ENCODE measurements at regions not wholly inside any gene's neighbourhood (a gene's known extent, or its start where the extent isn't known, plus 50 kb on each side); places are given as distances from the start of the nearest gene placed in this dataset.
A peak's percentile ranks its signal among the peaks of the same experiment; 100 is the strongest.

GRCh38 chr17:77423589-77424451 is 283.1 kb downstream of the SEC14L1 start:
- Histone ChIP-seq H3K9me3 (ENCODE audit: low read length) (no peaks in the 10 kb centered on the region), H3K27ac (ENCODE audit: low read depth, low read length) (peak overlapping the region; percentile 96), H3K4me1 (ENCODE audit: insufficient read depth, low read length) (peaks cover 96% of the 10 kb centered on the region), H3K27me3 (ENCODE audit: control insufficient read depth in 1 of 2, insufficient read depth in 2 of 2, low read length in 2 of 2) (no peaks in the 10 kb centered on the region), H3K4me3 (ENCODE audit: low read depth in 1 of 2, low read length in 2 of 2) (no peak overlapping the region), H3K36me3 (ENCODE audit: insufficient read depth, low read length) (no peaks in the 10 kb centered on the region), H3K9ac (ENCODE audit: low read length) (peak overlapping the region; percentile 77)

GRCh38 chr17:77424585-77425344 is 284.0 kb downstream of the SEC14L1 start:
- no peaks in the 10 kb centered on the region for H3K9me3 ChIP-seq (ENCODE audit: low read length)
- H3K27me3 ChIP-seq (ENCODE audit: control insufficient read depth in 1 of 2, insufficient read depth in 2 of 2, low read length in 2 of 2) = no peaks in the 10 kb centered on the region
- peaks cover 96% of the 10 kb centered on the region for H3K4me1 ChIP-seq (ENCODE audit: insufficient read depth, low read length)
- H3K36me3 ChIP-seq (ENCODE audit: insufficient read depth, low read length) = no peaks in the 10 kb centered on the region
- H3K9ac ChIP-seq (ENCODE audit: low read length) = peak overlapping the region; percentile 83
- peak overlapping the region; percentile 96 for H3K27ac ChIP-seq (ENCODE audit: low read depth, low read length)
- peak overlapping the region in 1 of 2 donors; percentile 44 for H3K4me3 ChIP-seq (ENCODE audit: low read depth in 1 of 2, low read length in 2 of 2)

- Histone ChIP-seq H3K27me3 (ENCODE audit: control insufficient read depth in 1 of 2, insufficient read depth in 2 of 2, low read length in 2 of 2) (no peaks in the 10 kb centered on the region), H3K4me3 (ENCODE audit: low read depth in 1 of 2, low read length in 2 of 2) (peak overlapping the region; percentile 2 to 44), H3K9me3 (ENCODE audit: low read length) (no peaks in the 10 kb centered on the region), H3K36me3 (ENCODE audit: insufficient read depth, low read length) (no peaks in the 10 kb centered on the region), H3K9ac (ENCODE audit: low read length) (peak overlapping the region; percentile 83), H3K4me1 (ENCODE audit: insufficient read depth, low read length) (peaks cover 95% of the 10 kb centered on the region), H3K27ac (ENCODE audit: low read depth, low read length) (peak overlapping the region; percentile 96)
Observed at GRCh38 chr17:77425348-77425747, 284.6 kb downstream of the SEC14L1 start.

GRCh38 chr17:77425791-77426641 is 285.2 kb downstream of the SEC14L1 start:
- Histone ChIP-seq H3K27ac (ENCODE audit: low read depth, low read length) (peak overlapping the region; percentile 96), H3K4me1 (ENCODE audit: insufficient read depth, low read length) (peaks cover 95% of the 10 kb centered on the region), H3K4me3 (ENCODE audit: low read depth in 1 of 2, low read length in 2 of 2) (peak overlapping the region; percentile 18 to 44), H3K27me3 (ENCODE audit: control insufficient read depth in 1 of 2, insufficient read depth in 2 of 2, low read length in 2 of 2) (no peaks in the 10 kb centered on the region), H3K36me3 (ENCODE audit: insufficient read depth, low read length) (no peaks in the 10 kb centered on the region), H3K9me3 (ENCODE audit: low read length) (no peaks in the 10 kb centered on the region), H3K9ac (ENCODE audit: low read length) (peak overlapping the region; percentile 83)

GRCh38 chr17:77426676-77427386 is 286.1 kb downstream of the SEC14L1 start:
- H3K9ac ChIP-seq (ENCODE audit: low read length) = peak overlapping the region; percentile 83

GRCh38 chr17:77427391-77427991 is 286.7 kb downstream of the SEC14L1 start:
- Histone ChIP-seq H3K4me3 (ENCODE audit: low read depth in 1 of 2, low read length in 2 of 2) (peak overlapping the region in 1 of 2 donors; percentile 8), H3K9me3 (ENCODE audit: low read length) (no peaks in the 10 kb centered on the region), H3K27me3 (ENCODE audit: control insufficient read depth in 1 of 2, insufficient read depth in 2 of 2, low read length in 2 of 2) (no peaks in the 10 kb centered on the region), H3K9ac (ENCODE audit: low read length) (peak overlapping the region; percentile 83), H3K4me1 (ENCODE audit: insufficient read depth, low read length) (peaks cover 92% of the 10 kb centered on the region), H3K27ac (ENCODE audit: low read depth, low read length) (peak overlapping the region; percentile 96), H3K36me3 (ENCODE audit: insufficient read depth, low read length) (no peaks in the 10 kb centered on the region)

More at GRCh38 chr17:77426676-77427386, 286.1 kb downstream of the SEC14L1 start:
- Histone ChIP-seq H3K9me3 (ENCODE audit: low read length) (no peaks in the 10 kb centered on the region), H3K36me3 (ENCODE audit: insufficient read depth, low read length) (no peaks in the 10 kb centered on the region), H3K4me1 (ENCODE audit: insufficient read depth, low read length) (peaks cover 94% of the 10 kb centered on the region), H3K4me3 (ENCODE audit: low read depth in 1 of 2, low read length in 2 of 2) (peak overlapping the region; percentile 4 to 8), H3K27me3 (ENCODE audit: control insufficient read depth in 1 of 2, insufficient read depth in 2 of 2, low read length in 2 of 2) (no peaks in the 10 kb centered on the region), H3K27ac (ENCODE audit: low read depth, low read length) (peak overlapping the region; percentile 96)

GRCh38 chr17:77428020-77428748 is 287.4 kb downstream of the SEC14L1 start:
- H3K27ac ChIP-seq (ENCODE audit: low read depth, low read length) = peak overlapping the region; percentile 96
- H3K4me3 ChIP-seq (ENCODE audit: low read depth in 1 of 2, low read length in 2 of 2) = no peak overlapping the region
- no peaks in the 10 kb centered on the region for H3K36me3 ChIP-seq (ENCODE audit: insufficient read depth, low read length)
- H3K9ac ChIP-seq (ENCODE audit: low read length) = peak overlapping the region; percentile 25
- H3K27me3 ChIP-seq (ENCODE audit: control insufficient read depth in 1 of 2, insufficient read depth in 2 of 2, low read length in 2 of 2) = no peaks in the 10 kb centered on the region
- no peaks in the 10 kb centered on the region for H3K9me3 ChIP-seq (ENCODE audit: low read length)
- peaks cover 92% of the 10 kb centered on the region for H3K4me1 ChIP-seq (ENCODE audit: insufficient read depth, low read length)

GRCh38 chr17:77428749-77429368 is 288.1 kb downstream of the SEC14L1 start:
- Histone ChIP-seq H3K27me3 (ENCODE audit: control insufficient read depth in 1 of 2, insufficient read depth in 2 of 2, low read length in 2 of 2) (no peaks in the 10 kb centered on the region), H3K4me3 (ENCODE audit: low read depth in 1 of 2, low read length in 2 of 2) (no peak overlapping the region), H3K9ac (ENCODE audit: low read length) (peak overlapping the region; percentile 25), H3K4me1 (ENCODE audit: insufficient read depth, low read length) (peaks cover 95% of the 10 kb centered on the region), H3K36me3 (ENCODE audit: insufficient read depth, low read length) (no peaks in the 10 kb centered on the region), H3K27ac (ENCODE audit: low read depth, low read length) (peak overlapping the region; percentile 96), H3K9me3 (ENCODE audit: low read length) (no peaks in the 10 kb centered on the region)

- Histone ChIP-seq H3K36me3 (ENCODE audit: insufficient read depth, low read length) (no peaks in the 10 kb centered on the region), H3K9ac (ENCODE audit: low read length) (peak overlapping the region; percentile 25), H3K9me3 (ENCODE audit: low read length) (no peaks in the 10 kb centered on the region), H3K27ac (ENCODE audit: low read depth, low read length) (peak overlapping the region; percentile 96), H3K27me3 (ENCODE audit: control insufficient read depth in 1 of 2, insufficient read depth in 2 of 2, low read length in 2 of 2) (no peaks in the 10 kb centered on the region), H3K4me1 (ENCODE audit: insufficient read depth, low read length) (peaks cover 95% of the 10 kb centered on the region), H3K4me3 (ENCODE audit: low read depth in 1 of 2, low read length in 2 of 2) (no peak overlapping the region)
Observed at GRCh38 chr17:77429369-77429968, 288.7 kb downstream of the SEC14L1 start.

Data from muscle layer of colon (tissue), 2 donors.